ENCODE measurements at regions not wholly inside any gene's neighbourhood (a gene's known extent, or its start where the extent isn't known, plus 50 kb on each side); places are given as distances from the start of the nearest gene placed in this dataset.

GRCh38 chr21:16402752-16403151, 673.0 kb downstream of the USP25 start:
- no peaks in the 10 kb centered on the region for H4K20me1 ChIP-seq (ENCODE audit: insufficient read depth, low read length)
- TF ChIP-seq EZH2phosphoT487 (IDR thresholded peaks at IDR 0.05; ENCODE audit: low read depth) (no peak), CTCF (IDR thresholded peaks at IDR 0.05; ENCODE audit: low read depth, low read length) (no peak)
- H3K79me2 ChIP-seq (ENCODE audit: low read length): no peaks in the 10 kb centered on the region
- no peaks in the 10 kb centered on the region for H3K27me3 ChIP-seq (ENCODE audit: low read depth, low read length)
- H3K9me3 ChIP-seq (ENCODE audit: insufficient read depth, low read length): no peaks in the 10 kb centered on the region
- no peak overlapping the region for H3K4me2 ChIP-seq (ENCODE audit: low read length)
- H3K4me3 ChIP-seq (ENCODE audit: low read length): no peak overlapping the region
- no peaks in the 10 kb centered on the region for H3K4me1 ChIP-seq (ENCODE audit: low read length)
- no peak overlapping the region for H3K27ac ChIP-seq (ENCODE audit: low read length)
- no peaks in the 10 kb centered on the region for H3K36me3 ChIP-seq (replicated peaks; ENCODE audit: low read depth, low read length)
- no peak overlapping the region for H3K9ac ChIP-seq (ENCODE audit: low read length)
- no peak overlapping the region for H2AFZ ChIP-seq (ENCODE audit: low read depth, low read length)

- H3K79me2 ChIP-seq (ENCODE audit: low read length): no peaks in the 10 kb centered on the region
- H3K4me3 ChIP-seq (ENCODE audit: low read length): no peak overlapping the region
- H3K36me3 ChIP-seq (replicated peaks; ENCODE audit: low read depth, low read length): no peaks in the 10 kb centered on the region
- H4K20me1 ChIP-seq (ENCODE audit: insufficient read depth, low read length): no peaks in the 10 kb centered on the region
- H3K9me3 ChIP-seq (ENCODE audit: insufficient read depth, low read length): no peaks in the 10 kb centered on the region
- H3K27ac ChIP-seq (ENCODE audit: low read length): no peak overlapping the region
- TF ChIP-seq EZH2phosphoT487 (IDR thresholded peaks at IDR 0.05; ENCODE audit: low read depth): no peak
- H3K4me1 ChIP-seq (ENCODE audit: low read length): no peaks in the 10 kb centered on the region
- H3K9ac ChIP-seq (ENCODE audit: low read length): no peak overlapping the region
- no peak overlapping the region for H2AFZ ChIP-seq (ENCODE audit: low read depth, low read length)
- H3K27me3 ChIP-seq (ENCODE audit: low read depth, low read length): no peaks in the 10 kb centered on the region
- H3K4me2 ChIP-seq (ENCODE audit: low read length): no peak overlapping the region
These were observed 675.0 kb downstream of the USP25 start for GRCh38 chr21:16404776-16405175.

GRCh38 chr21:16406355-16406754, 676.6 kb downstream of the USP25 start:
- no peak overlapping the region for H3K9ac ChIP-seq (ENCODE audit: low read length)
- H3K27me3 ChIP-seq (ENCODE audit: low read depth, low read length): no peaks in the 10 kb centered on the region
- H3K4me1 ChIP-seq (ENCODE audit: low read length): no peaks in the 10 kb centered on the region
- no peak overlapping the region for H3K4me2 ChIP-seq (ENCODE audit: low read length)
- H3K4me3 ChIP-seq (ENCODE audit: low read length): no peak overlapping the region
- H3K27ac ChIP-seq (ENCODE audit: low read length): no peak overlapping the region
- H3K36me3 ChIP-seq (replicated peaks; ENCODE audit: low read depth, low read length): no peaks in the 10 kb centered on the region
- TF ChIP-seq EZH2phosphoT487 (IDR thresholded peaks at IDR 0.05; ENCODE audit: low read depth): no peak
- TF ChIP-seq CTCF (IDR thresholded peaks at IDR 0.05; ENCODE audit: low read depth, low read length): no peak
- no peaks in the 10 kb centered on the region for H3K79me2 ChIP-seq (ENCODE audit: low read length)
- H2AFZ ChIP-seq (ENCODE audit: low read depth, low read length): no peak overlapping the region
- H3K9me3 ChIP-seq (ENCODE audit: insufficient read depth, low read length): no peaks in the 10 kb centered on the region
- H4K20me1 ChIP-seq (ENCODE audit: insufficient read depth, low read length): no peaks in the 10 kb centered on the region

GRCh38 chr21:16407403-16408240, 677.8 kb downstream of the USP25 start:
- no peak overlapping the region for H3K27ac ChIP-seq (ENCODE audit: low read length)
- H3K79me2 ChIP-seq (ENCODE audit: low read length): no peaks in the 10 kb centered on the region
- no peak overlapping the region for H3K4me2 ChIP-seq (ENCODE audit: low read length)
- H3K4me3 ChIP-seq (ENCODE audit: low read length): no peak overlapping the region
- no peaks in the 10 kb centered on the region for H4K20me1 ChIP-seq (ENCODE audit: insufficient read depth, low read length)
- H2AFZ ChIP-seq (ENCODE audit: low read depth, low read length): no peak overlapping the region
- no peaks in the 10 kb centered on the region for H3K9me3 ChIP-seq (ENCODE audit: insufficient read depth, low read length)
- no peak overlapping the region for H3K9ac ChIP-seq (ENCODE audit: low read length)
- TF ChIP-seq EZH2phosphoT487 (IDR thresholded peaks at IDR 0.05; ENCODE audit: low read depth) (no peak), CTCF (IDR thresholded peaks at IDR 0.05; ENCODE audit: low read depth, low read length) (no peak)
- no peaks in the 10 kb centered on the region for H3K36me3 ChIP-seq (replicated peaks; ENCODE audit: low read depth, low read length)
- H3K4me1 ChIP-seq (ENCODE audit: low read length): no peaks in the 10 kb centered on the region
- no peaks in the 10 kb centered on the region for H3K27me3 ChIP-seq (ENCODE audit: low read depth, low read length)
